ENCODE measurements at regions not wholly inside any gene's neighbourhood (a gene's known extent, or its start where the extent isn't known, plus 50 kb on each side); places are given as distances from the start of the nearest gene placed in this dataset.

GRCh38 chr13:80140685-80141084 is 200.2 kb downstream of the SPRY2 start:
- POLR2A ChIA-PET (ENCODE audit: unreplicated experiment), result no interaction called here
- H3F3A ChIP-seq (ENCODE audit: insufficient read depth, low read depth), result 0 out of 2 replicates have a peak, but pooled peaks cover 2% of the 10 kb centered on the region
- no peak overlapping the region for H3K4me3 ChIP-seq
- H3K4me2 ChIP-seq, result no peak overlapping the region
- H3K4me1 ChIP-seq (replicated peaks; ENCODE audit: insufficient read depth), result peaks cover 13% of the 10 kb centered on the region; the same call in 1 of the 2 replicates
- H3K36me3 ChIP-seq (ENCODE audit: low read depth), result no peaks in the 10 kb centered on the region
- no peaks in the 10 kb centered on the region for H3K9me2 ChIP-seq (ENCODE audit: insufficient read depth)
- no peak for TF ChIP-seq CTCF (conservative IDR thresholded peaks at IDR 0.05)
- TF ChIP-seq EZH2 (IDR thresholded peaks at IDR 0.05; ENCODE audit: low read depth), result no peak
- DNase-seq, result no peak
- no peaks in the 10 kb centered on the region for H3K79me2 ChIP-seq (ENCODE audit: low read depth)
- no peak overlapping the region for H3K27ac ChIP-seq
- CTCF ChIA-PET, result no interaction called here
- H3K9me3 ChIP-seq (ENCODE audit: insufficient read depth, low read depth), result no peaks in the 10 kb centered on the region
- intact Hi-C loops (cut with micrococcal nuclease; ENCODE audit: unreplicated experiment), result no loop called here
- H2AFZ ChIP-seq, result no peak overlapping the region
- H4K20me1 ChIP-seq (ENCODE audit: insufficient read depth), result no peaks in the 10 kb centered on the region
- BruUV-seq (replicated peaks), result no TSS peak
- H3K27me3 ChIP-seq (ENCODE audit: insufficient read depth, low read depth), result no peaks in the 10 kb centered on the region

GRCh38 chr13:80139196-80139595 is 201.7 kb downstream of the SPRY2 start:
- no peak for TF ChIP-seq CTCF (conservative IDR thresholded peaks at IDR 0.05)
- no peak for TF ChIP-seq EZH2 (IDR thresholded peaks at IDR 0.05; ENCODE audit: low read depth)
- intact Hi-C loops (cut with micrococcal nuclease; ENCODE audit: unreplicated experiment), result no loop called here
- no peaks in the 10 kb centered on the region for H3K9me2 ChIP-seq (ENCODE audit: insufficient read depth)

GRCh38 chr13:80137994-80138393 is 202.9 kb downstream of the SPRY2 start:
- Histone ChIP-seq H3K36me3 (ENCODE audit: low read depth) (no peaks in the 10 kb centered on the region), H4K20me1 (ENCODE audit: insufficient read depth) (no peaks in the 10 kb centered on the region), H3K4me2 (no peak overlapping the region), H2AFZ (no peak overlapping the region), H3K4me1 (replicated peaks; ENCODE audit: insufficient read depth) (peaks cover 26% of the 10 kb centered on the region), H3K27ac (no peak overlapping the region), H3K4me3 (no peak overlapping the region), H3F3A (ENCODE audit: insufficient read depth, low read depth) (peaks cover 7% of the 10 kb centered on the region; the same call in 1 of the 2 replicates), H3K9me3 (ENCODE audit: insufficient read depth, low read depth) (no peaks in the 10 kb centered on the region), H3K27me3 (ENCODE audit: insufficient read depth, low read depth) (no peaks in the 10 kb centered on the region), H3K79me2 (ENCODE audit: low read depth) (no peaks in the 10 kb centered on the region), H3K9me2 (ENCODE audit: insufficient read depth) (no peaks in the 10 kb centered on the region)
- ChIA-PET POLR2A (ENCODE audit: unreplicated experiment) (no interaction called here), CTCF (no interaction called here)
- TF ChIP-seq EZH2 (IDR thresholded peaks at IDR 0.05; ENCODE audit: low read depth) (no peak), CTCF (conservative IDR thresholded peaks at IDR 0.05) (no peak)
- no TSS peak for BruUV-seq (replicated peaks)
- DNase-seq, result no peak
- intact Hi-C loops (cut with micrococcal nuclease; ENCODE audit: unreplicated experiment), result no loop called here

More at GRCh38 chr13:80139196-80139595, 201.7 kb downstream of the SPRY2 start:
- peaks cover 14% of the 10 kb centered on the region; the same call in 1 of the 2 replicates for H3K4me1 ChIP-seq (replicated peaks; ENCODE audit: insufficient read depth)
- ChIA-PET POLR2A (ENCODE audit: unreplicated experiment) (no interaction called here), CTCF (no interaction called here)
- no peaks in the 10 kb centered on the region for H3K36me3 ChIP-seq (ENCODE audit: low read depth)
- no peaks in the 10 kb centered on the region for H4K20me1 ChIP-seq (ENCODE audit: insufficient read depth)
- H3K79me2 ChIP-seq (ENCODE audit: low read depth), result no peaks in the 10 kb centered on the region
- H3K27me3 ChIP-seq (ENCODE audit: insufficient read depth, low read depth), result no peaks in the 10 kb centered on the region
- DNase-seq, result peak in 1 of 2 experiments; percentile 68
- H3K4me2 ChIP-seq, result peak overlapping the region; percentile 6; the same call in 1 of the 2 replicates
- no peak overlapping the region for H3K4me3 ChIP-seq
- no peak overlapping the region for H2AFZ ChIP-seq
- H3K9me3 ChIP-seq (ENCODE audit: insufficient read depth, low read depth), result no peaks in the 10 kb centered on the region
- 0 out of 2 replicates have a peak, but pooled peaks cover 2% of the 10 kb centered on the region for H3F3A ChIP-seq (ENCODE audit: insufficient read depth, low read depth)
- no TSS peak for BruUV-seq (replicated peaks)
- H3K27ac ChIP-seq, result no peak overlapping the region
